GM12875 (cell line): ENCODE measurements at regions not wholly inside any gene's neighbourhood (a gene's known extent, or its start where the extent isn't known, plus 50 kb on each side); places are given as distances from the start of the nearest gene placed in this dataset.

Experiments
- H3K4me3 ChIP-seq: one replicate; pipeline ENCODE4 v1.5.1; 2011; ENCODE audit warnings: low read depth, low read length, control low read depth
- CTCF ChIP-seq: IDR thresholded peaks from 2 replicates; pipeline ENCODE4 v1.5.1; 2011; ENCODE audit warnings: low read depth, mild to moderate bottlenecking, control low read depth, inconsistent platforms, low read length, moderate library complexity, borderline replicate concordance; ENCODE audit not compliant: insufficient read depth

GRCh38 chr10:4475827-4476490, 350.0 kb upstream of the AKR1E2 start:
- H3K4me3 ChIP-seq: no peak overlapping the region
- TF ChIP-seq CTCF: no peak

- no peak for TF ChIP-seq CTCF
- H3K4me3 ChIP-seq: no peak overlapping the region
These were observed 351.2 kb upstream of the AKR1E2 start for GRCh38 chr10:4474829-4475228.

GRCh38 chr10:4473977-4474376, 352.0 kb upstream of the AKR1E2 start:
- no peak for TF ChIP-seq CTCF
- no peak overlapping the region for H3K4me3 ChIP-seq

GRCh38 chr10:4472190-4472904, 353.7 kb upstream of the AKR1E2 start:
- H3K4me3 ChIP-seq: no peak overlapping the region
- TF ChIP-seq CTCF: no peak

GRCh38 chr10:4470231-4470835, 355.7 kb upstream of the AKR1E2 start:
- TF ChIP-seq CTCF: no peak
- H3K4me3 ChIP-seq: no peak overlapping the region

GRCh38 chr10:4467481-4467880, 358.5 kb upstream of the AKR1E2 start:
- TF ChIP-seq CTCF: no peak
- H3K4me3 ChIP-seq: no peak overlapping the region

GRCh38 chr10:4460267-4460666, 365.7 kb upstream of the AKR1E2 start:
- no peak overlapping the region for H3K4me3 ChIP-seq
- no peak for TF ChIP-seq CTCF
